ENCODE measurements at regions not wholly inside any gene's neighbourhood (a gene's known extent, or its start where the extent isn't known, plus 50 kb on each side); places are given as distances from the start of the nearest gene placed in this dataset.

- no peak for DNase-seq
Measured at GRCh38 chr5:144918371-144918770, 747.7 kb downstream of the KCTD16 start.

GRCh38 chr5:144915452-144915851, 744.8 kb downstream of the KCTD16 start:
- no peak for DNase-seq

DNA sequence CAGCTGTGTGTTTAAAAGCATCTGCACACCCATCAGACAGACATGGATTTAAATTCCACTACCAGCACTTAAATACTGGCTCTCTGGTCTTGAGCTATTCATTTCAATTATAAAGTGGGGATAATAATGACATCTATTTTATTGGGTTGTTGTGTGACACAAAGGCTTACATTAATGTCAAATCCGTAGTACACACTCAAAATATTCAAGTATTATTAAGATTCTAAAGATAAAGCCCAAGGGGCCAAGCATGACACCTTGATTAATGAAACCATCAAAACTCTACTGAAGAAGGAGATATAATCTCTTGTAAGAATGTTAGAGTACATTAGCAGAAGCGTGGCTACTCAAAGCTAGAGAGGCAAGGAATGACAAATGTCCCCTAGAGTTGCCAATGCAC, 743.0 kb downstream of the KCTD16 start:
- no peak for DNase-seq

DNA sequence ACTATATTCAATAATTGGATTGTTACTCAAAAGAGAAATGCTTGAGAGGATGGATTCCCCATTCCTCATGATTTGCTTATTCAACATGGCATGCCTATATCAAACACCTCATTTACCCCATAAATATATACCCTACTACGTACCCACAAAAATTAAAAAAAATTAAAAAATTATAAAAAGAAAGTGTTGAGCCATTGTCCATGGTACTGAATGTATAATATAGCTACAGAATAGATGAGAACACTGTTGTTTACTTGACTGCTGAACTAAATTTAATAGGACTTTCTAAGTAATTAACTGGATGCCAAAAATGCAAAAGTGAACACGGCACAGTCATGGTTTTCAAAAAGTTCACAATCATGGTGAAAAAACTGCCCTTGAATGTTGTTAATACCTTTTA, 725.8 kb downstream of the KCTD16 start:
- DNase-seq: no peak

GRCh38 chr5:144886668-144887067, 716.0 kb downstream of the KCTD16 start:
- no peak for DNase-seq

- no peak for DNase-seq
Measured at GRCh38 chr5:144882739-144883283, 712.1 kb downstream of the KCTD16 start.

DNA sequence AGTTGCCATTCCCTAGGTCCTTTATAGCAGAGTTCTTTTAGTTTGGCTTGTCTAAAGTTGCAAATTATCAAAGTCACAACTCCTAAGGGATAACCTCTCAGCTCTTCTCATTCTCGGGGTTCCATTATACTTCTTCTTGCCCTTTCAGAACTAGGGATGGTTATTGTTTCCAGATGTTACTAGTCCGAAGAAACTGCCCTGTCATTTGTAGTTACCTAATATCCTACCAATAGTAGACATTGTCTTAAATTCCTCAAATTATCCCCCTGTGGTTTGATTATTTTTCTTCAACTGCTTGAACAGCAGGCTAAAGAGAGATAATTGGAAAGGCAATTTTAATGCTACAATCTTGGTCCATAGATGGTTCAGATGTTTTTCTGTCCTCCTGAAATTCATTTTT, 709.8 kb downstream of the KCTD16 start:
- DNase-seq: no peak

- no peak for DNase-seq
Measured at GRCh38 chr5:144876990-144877389, 706.3 kb downstream of the KCTD16 start.

- no peak for DNase-seq
Measured at GRCh38 chr5:144873076-144873475, 702.4 kb downstream of the KCTD16 start.

DNA sequence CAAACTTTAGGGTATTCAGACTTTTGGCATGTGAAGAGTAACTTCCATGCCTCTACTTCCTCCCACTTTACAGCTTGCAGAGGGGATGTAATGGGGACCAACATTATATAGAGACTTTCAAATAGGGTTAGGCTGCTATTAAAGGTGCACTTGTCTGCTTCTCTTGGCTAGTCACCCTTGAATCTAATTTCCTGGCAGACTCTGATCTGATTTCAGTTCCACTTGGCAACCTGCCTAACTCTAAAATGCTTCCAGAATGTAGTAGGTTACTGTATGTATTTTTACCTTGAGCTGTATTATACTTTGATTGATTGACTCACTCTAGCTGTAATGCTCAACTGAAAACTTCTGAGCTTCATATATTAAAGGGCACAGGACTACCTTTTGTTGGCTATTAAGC, 693.4 kb downstream of the KCTD16 start:
- peak; percentile 48 for DNase-seq

GRCh38 chr5:144857454-144857853, 686.8 kb downstream of the KCTD16 start:
- DNase-seq: no peak

GRCh38 chr5:144844086-144844485, 673.4 kb downstream of the KCTD16 start:
- no peak for DNase-seq

GRCh38 chr5:144832416-144832815, 661.7 kb downstream of the KCTD16 start:
- no peak for DNase-seq

DNA sequence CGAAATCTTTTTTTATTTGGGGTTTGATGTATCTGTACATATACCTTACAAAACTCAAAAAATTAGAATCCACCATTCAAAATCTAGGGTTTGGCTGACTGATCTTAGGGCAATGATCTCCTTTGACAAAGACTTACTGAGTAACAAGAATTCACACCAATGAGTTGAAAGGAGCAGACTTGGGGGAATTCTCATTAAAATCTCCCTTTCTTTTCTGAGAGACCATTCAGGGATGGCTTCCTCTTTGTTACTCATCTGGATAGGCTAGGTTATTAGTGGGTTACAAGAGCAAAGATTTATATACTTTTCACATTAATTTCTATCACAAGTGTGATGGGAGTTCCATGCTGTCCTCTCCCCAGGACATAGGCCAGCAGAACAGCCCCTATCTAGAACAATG, 661.0 kb downstream of the KCTD16 start:
- DNase-seq: no peak

DNA sequence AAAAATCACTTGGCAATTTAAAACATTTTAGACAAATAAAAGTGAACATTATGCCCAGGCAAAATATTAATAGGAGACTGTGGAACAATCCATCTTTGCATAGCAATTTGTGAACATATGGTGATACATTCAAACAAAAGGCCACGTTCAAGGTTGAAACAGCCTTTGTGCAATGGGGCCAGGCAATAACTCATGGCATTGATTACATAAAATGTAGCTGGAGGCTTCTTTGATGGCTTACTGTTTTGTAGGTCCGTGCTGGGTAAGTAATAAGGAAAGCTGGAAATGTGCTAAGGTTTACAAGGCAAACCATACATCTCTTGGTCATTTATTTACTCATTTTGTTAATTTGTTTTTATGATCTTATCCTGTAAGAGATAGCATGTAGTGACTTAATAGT, 651.8 kb downstream of the KCTD16 start:
- DNase-seq: no peak

DNA sequence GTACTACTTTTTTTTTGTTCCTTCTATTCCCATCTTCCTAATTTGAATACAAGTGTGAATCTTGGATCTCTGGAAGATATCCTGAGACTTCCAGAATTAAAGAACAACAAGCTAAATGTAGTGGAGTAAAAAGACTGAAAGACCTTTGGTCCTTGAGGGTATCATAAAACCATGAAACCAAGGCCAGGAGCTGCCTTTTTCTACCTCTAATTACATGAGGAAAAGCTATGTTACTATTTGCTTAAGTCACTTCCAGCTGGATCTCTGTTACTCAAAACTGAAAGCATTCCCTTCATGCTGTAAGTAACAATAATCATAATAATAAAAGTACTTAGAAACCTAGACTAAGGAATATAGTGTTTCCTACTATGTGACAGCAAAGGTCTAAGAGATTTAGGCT, 649.6 kb downstream of the KCTD16 start:
- no peak for DNase-seq

GRCh38 chr5:144815131-144815530, 644.5 kb downstream of the KCTD16 start:
- DNase-seq: no peak

GRCh38 chr5:144812763-144813162, 642.1 kb downstream of the KCTD16 start:
- DNase-seq: no peak

GRCh38 chr5:144800169-144800568, 629.5 kb downstream of the KCTD16 start:
- DNase-seq: no peak

DNA sequence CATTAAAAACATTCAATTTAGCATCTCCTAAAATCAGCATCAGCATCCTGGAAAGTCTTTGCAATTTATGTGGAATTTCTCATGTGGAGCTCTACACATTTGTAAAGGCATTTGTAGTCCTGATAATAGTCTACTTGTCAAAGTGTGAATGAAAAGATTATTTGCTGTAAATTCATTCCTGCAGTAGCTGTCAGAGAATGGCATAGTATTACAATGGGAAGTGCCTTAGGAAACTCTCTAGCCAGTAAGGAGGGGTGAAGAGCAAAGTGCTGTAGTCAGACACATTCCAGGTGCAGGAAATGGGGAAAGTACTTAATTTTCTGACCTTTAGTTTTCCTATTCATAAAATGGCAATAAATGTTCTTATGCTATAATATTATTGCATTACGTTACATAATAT, 627.9 kb downstream of the KCTD16 start:
- no peak for DNase-seq

- DNase-seq: no peak
Measured at GRCh38 chr5:144794922-144795321, 624.2 kb downstream of the KCTD16 start.

DNA sequence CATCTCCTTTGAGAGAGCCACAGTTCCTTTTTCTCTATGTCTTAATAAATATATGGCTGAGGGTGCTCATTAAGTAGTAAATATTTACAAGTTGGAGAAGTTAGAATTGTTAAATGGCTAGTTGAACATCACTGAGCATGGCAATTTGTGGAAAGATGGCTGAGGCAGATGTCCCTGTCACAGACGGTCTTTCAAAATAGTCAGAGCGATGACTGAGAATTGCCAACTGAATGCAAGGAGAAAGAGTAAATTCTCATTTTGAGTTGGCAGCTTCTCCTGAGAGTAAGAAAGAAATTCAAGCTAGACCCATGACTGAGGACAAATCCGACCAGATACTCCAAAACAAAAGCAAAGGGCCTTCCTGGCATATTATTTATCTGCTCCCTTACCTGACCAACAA, 617.9 kb downstream of the KCTD16 start:
- no peak for DNase-seq

- DNase-seq: no peak
Measured at GRCh38 chr5:144788046-144788445, 617.4 kb downstream of the KCTD16 start.

DNA sequence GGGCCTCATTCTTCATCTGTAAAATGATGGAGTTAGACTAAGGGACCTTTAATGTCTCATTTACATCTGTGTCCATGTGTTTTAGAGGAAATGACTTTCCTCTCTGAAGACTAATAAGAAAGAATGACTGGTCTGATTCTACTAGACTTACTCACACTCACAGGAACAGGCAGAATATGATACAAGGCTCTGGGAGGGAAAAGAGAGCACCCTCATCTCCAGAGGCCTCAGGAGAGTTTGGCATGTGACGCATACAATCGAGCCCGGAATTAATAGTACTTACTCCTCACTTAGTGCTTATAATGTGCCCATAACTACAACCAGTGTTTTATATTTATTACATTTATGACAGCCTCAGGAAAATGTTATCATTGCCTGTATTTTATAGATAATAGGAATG, 608.7 kb downstream of the KCTD16 start:
- DNase-seq: no peak

DNA sequence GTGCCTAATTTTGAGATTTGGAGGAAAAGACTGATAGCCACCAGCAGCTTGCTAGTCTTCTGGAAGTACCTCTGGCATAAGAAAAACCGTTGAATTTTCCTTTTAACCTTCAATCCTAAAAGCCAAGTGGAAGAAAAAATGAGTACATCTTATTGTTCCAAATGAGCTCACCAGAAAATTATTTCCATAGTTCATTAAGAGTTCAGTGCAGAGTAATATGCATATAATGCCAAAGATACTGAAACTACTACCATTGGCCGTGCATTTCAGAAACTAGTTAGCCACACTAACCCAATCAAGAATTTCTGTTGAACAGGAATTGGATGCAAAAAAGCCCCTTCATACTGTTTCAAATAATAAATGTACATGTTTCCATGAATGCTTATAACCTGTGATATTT, 607.9 kb downstream of the KCTD16 start:
- no peak for DNase-seq

DNA sequence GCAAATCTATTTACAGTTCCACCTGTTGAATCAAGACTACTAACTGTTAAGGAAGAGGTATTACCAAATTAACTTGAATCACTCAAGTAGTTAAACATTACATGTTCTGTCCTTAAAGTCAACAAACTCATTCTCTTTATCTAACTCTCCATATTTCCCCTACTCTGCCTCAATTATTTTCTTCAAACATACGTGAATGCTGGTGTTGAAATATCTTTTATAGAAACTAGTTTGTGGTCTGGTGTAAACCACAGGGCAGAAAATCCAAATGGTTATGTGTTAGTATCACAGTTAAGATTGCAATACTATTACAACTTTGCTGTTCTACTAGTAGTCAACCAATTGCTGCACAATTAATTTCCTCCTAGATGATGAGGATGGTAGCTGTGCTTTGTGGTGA, 603.5 kb downstream of the KCTD16 start:
- DNase-seq: no peak

All from RPMI8226 (cell line).